Occipital lobe (tissue), 1 donor: ENCODE measurements at regions not wholly inside any gene's neighbourhood (a gene's known extent, or its start where the extent isn't known, plus 50 kb on each side); places are given as distances from the start of the nearest gene placed in this dataset.
"Not testable (repeated sequence)": the region's sequence is repeated elsewhere in the genome, so short reads cannot be mapped to it uniquely, and the experiment has no call there.

Experiments used
- DNase-seq: peaks from one replicate; lab custom pipeline; 2025; lab: John Stamatoyannopoulos, UW

GRCh38 chr14:55976655-55977054 lies 141.6 kb upstream of the PELI2 start:
- no peak for DNase-seq

- DNase-seq, result no peak
Observed at GRCh38 chr14:55977392-55978150, 140.6 kb upstream of the PELI2 start.

- DNase-seq, result no peak
Observed at GRCh38 chr14:55979096-55979495, 139.1 kb upstream of the PELI2 start.

- no peak for DNase-seq
Observed at GRCh38 chr14:55979781-55980180, 138.4 kb upstream of the PELI2 start.

GRCh38 chr14:55980970-55981369 lies 137.2 kb upstream of the PELI2 start:
- DNase-seq, result no peak

- DNase-seq, result no peak
Observed at GRCh38 chr14:55986069-55986468, 132.1 kb upstream of the PELI2 start.

- DNase-seq, result no peak
Observed at GRCh38 chr14:56000846-56001245, 117.4 kb upstream of the PELI2 start.

- no peak for DNase-seq
Observed at GRCh38 chr14:56002342-56002741, 115.9 kb upstream of the PELI2 start.

- DNase-seq, result no peak
Observed at GRCh38 chr14:56002876-56003625, 115.2 kb upstream of the PELI2 start.

- no peak for DNase-seq
Observed at GRCh38 chr14:56004323-56004722, 113.9 kb upstream of the PELI2 start.

- no peak for DNase-seq
Observed at GRCh38 chr14:56004786-56005185, 113.4 kb upstream of the PELI2 start.

GRCh38 chr14:56005191-56006053 lies 112.8 kb upstream of the PELI2 start:
- no peak for DNase-seq

- DNase-seq, result not testable (repeated sequence)
Observed at GRCh38 chr14:56007491-56007890, 110.7 kb upstream of the PELI2 start.

GRCh38 chr14:56008150-56008549 lies 110.1 kb upstream of the PELI2 start:
- DNase-seq, result no peak

- not testable (repeated sequence) for DNase-seq
Observed at GRCh38 chr14:56008661-56009060, 109.5 kb upstream of the PELI2 start.

GRCh38 chr14:56023661-56024081 lies 94.5 kb upstream of the PELI2 start:
- no peak for DNase-seq

GRCh38 chr14:56025191-56025590 lies 93.0 kb upstream of the PELI2 start:
- DNase-seq, result no peak

- DNase-seq, result no peak
Observed at GRCh38 chr14:56026506-56026905, 91.7 kb upstream of the PELI2 start.

- DNase-seq, result no peak
Observed at GRCh38 chr14:56027421-56027820, 90.8 kb upstream of the PELI2 start.

GRCh38 chr14:56027916-56028712 lies 90.1 kb upstream of the PELI2 start:
- DNase-seq, result no peak

- no peak for DNase-seq
Observed at GRCh38 chr14:56036353-56036752, 81.9 kb upstream of the PELI2 start.
